Jurkat, Clone E6-1 (cell line): ENCODE measurements at regions not wholly inside any gene's neighbourhood (a gene's known extent, or its start where the extent isn't known, plus 50 kb on each side); places are given as distances from the start of the nearest gene placed in this dataset.
A peak's percentile ranks its signal among the peaks of the same experiment; 100 is the strongest.
"Not testable (repeated sequence)": the region's sequence is repeated elsewhere in the genome, so short reads cannot be mapped to it uniquely, and the experiment has no call there.

Experiments used
- DNase-seq: peaks from one replicate; pipeline ENCODE4 v3.0.0-alpha.2; 2011; ENCODE audit warnings: low read depth, low spot score
- H3K4me3 ChIP-seq: 2 replicates; pipeline ENCODE4 v1.5.1; 2011; ENCODE audit warnings: mild to moderate bottlenecking, low read length, control low read depth, moderate library complexity

GRCh38 chr6:71360556-71361335 is 72.1 kb downstream of the OGFRL1 start:
- DNase-seq, H3K4me3 ChIP-seq: not testable (repeated sequence)

- no peak for DNase-seq
- no peak overlapping the region for H3K4me3 ChIP-seq
Measured at GRCh38 chr6:71364889-71365542, 76.4 kb downstream of the OGFRL1 start.

GRCh38 chr6:71367756-71368155 is 79.1 kb downstream of the OGFRL1 start:
- DNase-seq: no peak
- no peak overlapping the region for H3K4me3 ChIP-seq

- no peak overlapping the region for H3K4me3 ChIP-seq
- no peak for DNase-seq
Measured at GRCh38 chr6:71368284-71368683, 79.7 kb downstream of the OGFRL1 start.

GRCh38 chr6:71371559-71371958 is 82.9 kb downstream of the OGFRL1 start:
- no peak overlapping the region for H3K4me3 ChIP-seq
- no peak for DNase-seq

GRCh38 chr6:71373943-71374342 is 85.3 kb downstream of the OGFRL1 start:
- no peak for DNase-seq
- H3K4me3 ChIP-seq: no peak overlapping the region

GRCh38 chr6:71375676-71376075 is 87.1 kb downstream of the OGFRL1 start:
- DNase-seq: no peak
- no peak overlapping the region for H3K4me3 ChIP-seq

- H3K4me3 ChIP-seq: no peak overlapping the region
- no peak for DNase-seq
Measured at GRCh38 chr6:71376830-71377229, 88.2 kb downstream of the OGFRL1 start.

- no peak for DNase-seq
- no peak overlapping the region for H3K4me3 ChIP-seq
Measured at GRCh38 chr6:71383476-71383875, 94.9 kb downstream of the OGFRL1 start.

GRCh38 chr6:71383901-71384489 is 95.4 kb downstream of the OGFRL1 start:
- peak; percentile 26 for DNase-seq
- no peak overlapping the region for H3K4me3 ChIP-seq

GRCh38 chr6:71385111-71385822 is 96.7 kb downstream of the OGFRL1 start:
- no peak overlapping the region for H3K4me3 ChIP-seq
- no peak for DNase-seq

- no peak overlapping the region for H3K4me3 ChIP-seq
- DNase-seq: no peak
Measured at GRCh38 chr6:71386215-71386614, 97.6 kb downstream of the OGFRL1 start.

- no peak for DNase-seq
- no peak overlapping the region for H3K4me3 ChIP-seq
Measured at GRCh38 chr6:71387179-71387578, 98.6 kb downstream of the OGFRL1 start.

GRCh38 chr6:71388068-71388744 is 99.6 kb downstream of the OGFRL1 start:
- DNase-seq: no peak

GRCh38 chr6:71388856-71389527 is 100.4 kb downstream of the OGFRL1 start:
- no peak overlapping the region for H3K4me3 ChIP-seq
- DNase-seq: no peak

More at GRCh38 chr6:71388068-71388744, 99.6 kb downstream of the OGFRL1 start:
- H3K4me3 ChIP-seq: no peak overlapping the region

- no peak for DNase-seq
- no peak overlapping the region for H3K4me3 ChIP-seq
Measured at GRCh38 chr6:71391126-71391525, 102.5 kb downstream of the OGFRL1 start.

- no peak for DNase-seq
Measured at GRCh38 chr6:71392276-71392675, 103.7 kb downstream of the OGFRL1 start.

GRCh38 chr6:71393471-71393870 is 104.9 kb downstream of the OGFRL1 start:
- DNase-seq: no peak
- H3K4me3 ChIP-seq: no peak overlapping the region

More at GRCh38 chr6:71392276-71392675, 103.7 kb downstream of the OGFRL1 start:
- H3K4me3 ChIP-seq: no peak overlapping the region

GRCh38 chr6:71393981-71394432 is 105.4 kb downstream of the OGFRL1 start:
- no peak for DNase-seq
- no peak overlapping the region for H3K4me3 ChIP-seq
